IMR-90 (cell line): ENCODE measurements at regions not wholly inside any gene's neighbourhood (a gene's known extent, or its start where the extent isn't known, plus 50 kb on each side); places are given as distances from the start of the nearest gene placed in this dataset.

Source experiments
- ATAC-seq: fragments of 200-7000 bp; cut with Tn5 transposase; 2 replicates; pipeline ENCODE4 v1.9.1; 2020; ENCODE audit warnings: low read depth, mild to moderate bottlenecking, moderate library complexity
- BruUV-seq: library from RNA; stranded (reverse); fragments of 400-500 nt; replicated peaks from 2 replicates; lab custom pipeline; 2021; lab: Mats Ljungman, UMichigan
- CTCF ChIA-PET: fragments of 300-600 bp; formaldehyde crosslinking; extraction: SDS; loops from one replicate; lab custom pipeline; 2021; ENCODE audit warnings: antibody characterized with exemption; lab: Yijun Ruan, JAX
- POLR2A ChIA-PET: fragments of 300-600 bp; sonication (Branson Sonifier 250); formaldehyde crosslinking; loops from one replicate; lab custom pipeline; 2022; ENCODE audit warnings: antibody characterized with exemption; ENCODE audit not compliant: unreplicated experiment; lab: Charles Lee
- DNase-seq: peaks from one replicate; pipeline ENCODE4 v3.0.0; 2013
- H2AFZ ChIP-seq: replicated peaks from 2 replicates; pipeline ENCODE3; 2013; ENCODE audit warnings: low read length, mild to moderate bottlenecking; ENCODE audit not compliant: poor library complexity
- H2AK5ac ChIP-seq: 2 replicates; pipeline ENCODE4 v1.6.1; 2013; ENCODE audit warnings: low read depth, low read length, inconsistent platforms
- H2AK9ac ChIP-seq: replicated peaks from 2 replicates; pipeline ENCODE3; 2013; ENCODE audit warnings: mild to moderate bottlenecking, low read depth, low read length, moderate library complexity; ENCODE audit not compliant: poor library complexity
- H2BK120ac ChIP-seq: 2 replicates; pipeline ENCODE4 v1.6.1; 2013; ENCODE audit warnings: low read depth, low read length, inconsistent platforms
- H2BK15ac ChIP-seq: 3 replicates; pipeline ENCODE4 v1.6.1; 2013; ENCODE audit warnings: low read depth, low read length, inconsistent platforms
- H2BK20ac ChIP-seq: 2 replicates; pipeline ENCODE4 v1.6.1; 2013; ENCODE audit warnings: low read depth, mild to moderate bottlenecking, inconsistent platforms, low read length, moderate library complexity
- H2BK5ac ChIP-seq: 2 replicates; pipeline ENCODE4 v1.6.1; 2013; ENCODE audit warnings: mild to moderate bottlenecking, low read depth, low read length, inconsistent platforms; ENCODE audit not compliant: poor library complexity, severe bottlenecking
- H3K14ac ChIP-seq: replicated peaks from 2 replicates; pipeline ENCODE4 v1.6.1; 2013; ENCODE audit warnings: low read depth, low read length, inconsistent platforms
- H3K18ac ChIP-seq: 2 replicates; pipeline ENCODE4 v1.6.1; 2013; ENCODE audit warnings: low read depth, low read length, control low read depth
- H3K23ac ChIP-seq: 2 replicates; pipeline ENCODE4 v1.6.1; 2013; ENCODE audit warnings: low read depth, low read length, inconsistent platforms
- H3K27ac ChIP-seq: 2 replicates; pipeline ENCODE4 v1.5.1; 2013; ENCODE audit warnings: mild to moderate bottlenecking, control low read depth, low read length; ENCODE audit not compliant: insufficient read depth
- H3K27me3 ChIP-seq: 2 replicates; pipeline ENCODE4 v1.6.1; 2013; ENCODE audit warnings: low read length; ENCODE audit not compliant: control insufficient read depth, insufficient read depth
- H3K36me3 ChIP-seq: 2 replicates; pipeline ENCODE4 v1.6.1; 2013; ENCODE audit warnings: low read length, mixed read lengths; ENCODE audit not compliant: control insufficient read depth, insufficient read depth
- H3K4ac ChIP-seq: 2 replicates; pipeline ENCODE4 v1.6.1; 2013; ENCODE audit warnings: low read depth, low read length, inconsistent platforms
- H3K4me1 ChIP-seq: 2 replicates; pipeline ENCODE4 v1.6.1; 2013; ENCODE audit warnings: low read length, mixed read lengths; ENCODE audit not compliant: control insufficient read depth, insufficient read depth
- H3K4me2 ChIP-seq: 2 replicates; pipeline ENCODE4 v1.6.1; 2013; ENCODE audit warnings: low read depth, mild to moderate bottlenecking, control low read depth, low read length, moderate library complexity
- H3K4me3 ChIP-seq: 2 replicates; pipeline ENCODE4 v1.5.1; 2013; ENCODE audit warnings: low read depth, mild to moderate bottlenecking, control low read depth, low read length, moderate library complexity; ENCODE audit not compliant: insufficient read depth
- H3K56ac ChIP-seq: 2 replicates; pipeline ENCODE4 v1.6.1; 2013; ENCODE audit warnings: low read length, inconsistent platforms; ENCODE audit not compliant: insufficient read depth; ENCODE audit errors: extremely low read depth
- H3K79me1 ChIP-seq, 2 experiments: 2 replicates each; pipeline ENCODE4 v1.6.1; 2013; ENCODE audit warnings: low read length in 2 of 2, inconsistent platforms in 1 of 2, low read depth in 1 of 2
- H3K9ac ChIP-seq: 2 replicates; pipeline ENCODE4 v1.6.1; 2013; ENCODE audit warnings: low read depth, low read length, control low read depth
- H3K9me1 ChIP-seq: 2 replicates; pipeline ENCODE4 v1.6.1; 2013; ENCODE audit warnings: low read length, inconsistent platforms; ENCODE audit not compliant: insufficient read depth
- H3K9me3 ChIP-seq: 2 replicates; pipeline ENCODE4 v1.6.1; 2013; ENCODE audit warnings: low read length; ENCODE audit not compliant: control insufficient read depth, insufficient read depth
- H4K20me1 ChIP-seq: 2 replicates; pipeline ENCODE4 v1.6.1; 2013; ENCODE audit warnings: low read length, inconsistent platforms; ENCODE audit not compliant: insufficient read depth
- H4K5ac ChIP-seq: 2 replicates; pipeline ENCODE4 v1.6.1; 2013; ENCODE audit warnings: mild to moderate bottlenecking, low read depth, low read length, control low read depth
- H4K8ac ChIP-seq, 2 experiments: 2 replicates each; pipeline ENCODE4 v1.6.1; 2013; ENCODE audit warnings: low read depth in 2 of 2, low read length in 2 of 2, control low read depth in 1 of 2, inconsistent platforms in 1 of 2
- H4K91ac ChIP-seq: 2 replicates; pipeline ENCODE4 v1.6.1; 2013; ENCODE audit warnings: low read depth, low read length, inconsistent platforms; ENCODE audit not compliant: insufficient read depth
- BHLHE40 ChIP-seq: fragments of 150-350 bp; IDR thresholded peaks from 2 replicates; pipeline ENCODE4 v1.6.1; 2016; ENCODE audit warnings: mild to moderate bottlenecking, low read depth, low read length
- CEBPB ChIP-seq: IDR thresholded peaks from 2 replicates; pipeline ENCODE4 v1.6.1; 2012; ENCODE audit warnings: low read depth, low read length, improper control_type of control experiment
- CHD1 ChIP-seq: IDR thresholded peaks from 2 replicates; pipeline ENCODE4 v1.6.1; 2012; ENCODE audit warnings: low read depth, low read length, improper control_type of control experiment
- CTCF ChIP-seq: conservative IDR thresholded peaks from 2 replicates; pipeline ENCODE4 v1.5.1; 2012; ENCODE audit warnings: mild to moderate bottlenecking, low read depth, low read length, improper control_type of control experiment
- ELK1 ChIP-seq: fragments of 150-350 bp; IDR thresholded peaks from 2 replicates; pipeline ENCODE4 v1.6.1; 2016; ENCODE audit warnings: low read depth, mild to moderate bottlenecking, low read length, moderate library complexity, borderline replicate concordance
- FOS ChIP-seq: fragments of 150-350 bp; IDR thresholded peaks from 2 replicates; pipeline ENCODE4 v1.6.1; 2016; ENCODE audit warnings: low read depth, low read length
- MAFK ChIP-seq: IDR thresholded peaks from 2 replicates; pipeline ENCODE4 v1.6.1; 2012; ENCODE audit warnings: low read depth, low read length, improper control_type of control experiment
- MAZ ChIP-seq: IDR thresholded peaks from 2 replicates; pipeline ENCODE4 v1.6.1; 2012; ENCODE audit warnings: low read depth, mild to moderate bottlenecking, low read length, improper control_type of control experiment, moderate library complexity, borderline replicate concordance
- MXI1 ChIP-seq: IDR thresholded peaks from 2 replicates; pipeline ENCODE4 v1.6.1; 2012; ENCODE audit warnings: low read depth, mild to moderate bottlenecking, low read length, moderate library complexity, borderline replicate concordance
- NFE2L2 ChIP-seq: fragments of 150-350 bp; IDR thresholded peaks from 2 replicates; pipeline ENCODE4 v1.6.1; 2016; ENCODE audit warnings: low read depth, mild to moderate bottlenecking, low read length
- POLR2A ChIP-seq: IDR thresholded peaks from 2 replicates; pipeline ENCODE4 v1.6.1; 2012; ENCODE audit warnings: mild to moderate bottlenecking, low read depth, low read length
- RAD21 ChIP-seq: IDR thresholded peaks from 2 replicates; pipeline ENCODE4 v1.6.1; 2012; ENCODE audit warnings: low read length, improper control_type of control experiment
- RCOR1 ChIP-seq: IDR thresholded peaks from 2 replicates; pipeline ENCODE4 v1.6.1; 2012; ENCODE audit warnings: mild to moderate bottlenecking, low read length, improper control_type of control experiment; ENCODE audit not compliant: insufficient replicate concordance
- RFX5 ChIP-seq: IDR thresholded peaks from 2 replicates; pipeline ENCODE4 v1.8.0; 2012; ENCODE audit warnings: low read depth, mild to moderate bottlenecking, low read length, moderate library complexity
- SMC3 ChIP-seq: fragments of 150-350 bp; IDR thresholded peaks from 2 replicates; pipeline ENCODE4 v1.6.1; 2016; ENCODE audit warnings: low read depth, mild to moderate bottlenecking, antibody characterized with exemption, low read length, moderate library complexity
- USF2 ChIP-seq: fragments of 150-350 bp; IDR thresholded peaks from 2 replicates; pipeline ENCODE4 v1.6.1; 2017; ENCODE audit warnings: mild to moderate bottlenecking, antibody characterized with exemption, low read length, low read depth
- WGBS, 2 experiments: methylation state at CpG; one replicate each; pipeline versions ENCODE4 v1.1.5 to v1.1.7; 2013; ENCODE audit warnings: missing lambda C conversion rate in 2 of 2; ENCODE audit not compliant: insufficient read length in 1 of 2; ENCODE audit errors: extremely low coverage in 2 of 2; 5-methylcytosine and 5-hydroxymethylcytosine counted together
- dilution Hi-C: fragments of 300-500 bp; cut with HindIII; formaldehyde crosslinking; loops from one replicate; pipeline ENCODE4 v1.14.3; 2018; ENCODE audit warnings: low sequenced_read_pairs; ENCODE audit not compliant: unreplicated experiment
- in situ Hi-C: fragments of 300-500 bp; cut with MboI; formaldehyde crosslinking; loops from 3 replicates; pipeline ENCODE4 v1.14.3; 2019; ENCODE audit warnings: low sequenced_read_pairs, inconsistent platforms, mixed read lengths
- intact Hi-C: fragments of 100-400 bp; cut with micrococcal nuclease; formaldehyde crosslinking; loops from 2 replicates; pipeline ENCODE4 v1.10.0; 2022

GRCh38 chr1:188164459-188164858 is 1335.7 kb downstream of the PLA2G4A start:
- no peaks in the 10 kb centered on the region for H3K9me1 ChIP-seq
- H3K27me3 ChIP-seq, result no peaks in the 10 kb centered on the region
- no CpG with 5 or more reads among the region's 3 CpGs for WGBS, 2 experiments
- ATAC-seq (no peak), DNase-seq (no peak)
- no peaks in the 10 kb centered on the region for H3K36me3 ChIP-seq
- H2BK120ac ChIP-seq, result no peak overlapping the region
- no peaks in the 10 kb centered on the region for H3K79me1 ChIP-seq
- no peak overlapping the region for H2BK5ac ChIP-seq
- no peak overlapping the region for H2AK9ac ChIP-seq
- no peak overlapping the region for H3K9ac ChIP-seq
- H2AK5ac ChIP-seq, result no peak overlapping the region
- H3K14ac ChIP-seq, result no peak overlapping the region
- intact Hi-C loops (no loop called here), in situ Hi-C loops (no loop called here), dilution Hi-C loops (no loop called here)
- H2BK15ac ChIP-seq, result no peak overlapping the region
- no peak overlapping the region for H3K18ac ChIP-seq
- H3K4me3 ChIP-seq, result no peak overlapping the region
- H3K23ac ChIP-seq, result no peak overlapping the region
- H3K4me1 ChIP-seq, result no peaks in the 10 kb centered on the region
- H3K27ac ChIP-seq, result no peak overlapping the region
- BruUV-seq, result no TSS peak
- no peak overlapping the region for H4K91ac ChIP-seq
- no peaks in the 10 kb centered on the region for H3K9me3 ChIP-seq
- H4K8ac ChIP-seq, result no peak overlapping the region
- no peak overlapping the region for H2BK20ac ChIP-seq
- H4K20me1 ChIP-seq, result no peaks in the 10 kb centered on the region
- no peak overlapping the region for H4K5ac ChIP-seq
- ChIA-PET POLR2A (no interaction called here), CTCF (no interaction called here)
- TF ChIP-seq RAD21 (no peak), MAFK (no peak), RCOR1 (no peak), POLR2A (no peak), ELK1 (no peak), SMC3 (no peak), NFE2L2 (no peak), RFX5 (no peak), MXI1 (no peak), BHLHE40 (no peak), CHD1 (no peak), CTCF (no peak), CEBPB (no peak), USF2 (no peak), MAZ (no peak), FOS (no peak)
- no peak overlapping the region for H3K56ac ChIP-seq
- no peak overlapping the region for H2AFZ ChIP-seq
- H3K4ac ChIP-seq, result no peak overlapping the region
- H3K4me2 ChIP-seq, result no peak overlapping the region
